Liver (tissue), 8 donors: ENCODE measurements at regions not wholly inside any gene's neighbourhood (a gene's known extent, or its start where the extent isn't known, plus 50 kb on each side); places are given as distances from the start of the nearest gene placed in this dataset.

ENCODE experiments used
- DNase-seq: peaks from one replicate; pipeline ENCODE4 v3.0.0-alpha.2; 2017; ENCODE audit warnings: low spot score
- H3K27ac ChIP-seq, 2 donors: one replicate each; pipeline ENCODE4 v1.7.0; 2013; ENCODE audit warnings: inconsistent platforms in 2 of 2, low read length in 2 of 2, control low read depth in 1 of 2, low read depth in 1 of 2, mild to moderate bottlenecking in 1 of 2
- H3K27me3 ChIP-seq, 4 donors: one replicate each; pipeline versions ENCODE4 v1.6.1 to v1.7.0; 2013; ENCODE audit warnings: low read length in 3 of 4, inconsistent platforms in 1 of 4, mild to moderate bottlenecking in 1 of 4, moderate library complexity in 1 of 4; ENCODE audit not compliant: control insufficient read depth in 4 of 4, insufficient read depth in 4 of 4
- H3K36me3 ChIP-seq, 4 donors: one replicate each; pipeline versions ENCODE4 v1.6.1 to v1.7.0; 2013; ENCODE audit warnings: low read length in 3 of 4, mild to moderate bottlenecking in 3 of 4, low read depth in 1 of 4, moderate library complexity in 1 of 4; ENCODE audit not compliant: control insufficient read depth in 4 of 4, insufficient read depth in 3 of 4
- H3K4me1 ChIP-seq, 4 donors: one replicate each; pipeline versions ENCODE4 v1.6.1 to v1.7.0; 2013; ENCODE audit warnings: low read length in 3 of 4, mild to moderate bottlenecking in 3 of 4, moderate library complexity in 1 of 4; ENCODE audit not compliant: control insufficient read depth in 4 of 4, insufficient read depth in 4 of 4
- H3K4me3 ChIP-seq, 3 donors: one replicate each; pipeline versions ENCODE4 v1.6.1 to v1.7.0; 2013; ENCODE audit warnings: low read length in 3 of 3, control low read depth in 1 of 3, low read depth in 1 of 3, mild to moderate bottlenecking in 1 of 3
- H3K9ac ChIP-seq, 2 donors: one replicate each; pipeline ENCODE4 v1.7.0; 2013; ENCODE audit warnings: low read length in 2 of 2, mild to moderate bottlenecking in 2 of 2, moderate library complexity in 2 of 2, control low read depth in 1 of 2, low read depth in 1 of 2
- H3K9me3 ChIP-seq, 4 donors: one replicate each; pipeline versions ENCODE4 v1.6.1 to v1.7.0; 2013; ENCODE audit warnings: low read length in 3 of 4; ENCODE audit not compliant: control insufficient read depth in 4 of 4
- ATF3 ChIP-seq: IDR thresholded peaks from 2 replicates; pipeline ENCODE4 v1.6.1; 2016; ENCODE audit warnings: antibody characterized with exemption
- CTCF ChIP-seq: fragments of 150-350 bp; IDR thresholded peaks from 2 replicates; pipeline ENCODE4 v1.5.1; 2017; ENCODE audit warnings: improper control_type of control experiment, low read depth, low read length; ENCODE audit not compliant: missing input control
- EGR1 ChIP-seq, 2 donors: IDR thresholded peaks; 2 replicates each; pipeline ENCODE4 v1.6.1; 2016 to 2018; ENCODE audit warnings: antibody characterized with exemption in 2 of 2, low read depth in 2 of 2
- FOXA1 ChIP-seq: IDR thresholded peaks from 2 replicates; pipeline ENCODE4 v1.6.1; 2016; ENCODE audit warnings: antibody characterized with exemption
- FOXA2 ChIP-seq: IDR thresholded peaks from 2 replicates; pipeline ENCODE4 v1.6.1; 2016; ENCODE audit warnings: antibody characterized with exemption
- GABPA ChIP-seq, 2 donors: IDR thresholded peaks in 1 of 2; conservative IDR thresholded peaks in 1 of 2; 2 replicates each; pipeline ENCODE4 v1.6.1; 2016; ENCODE audit warnings: antibody characterized with exemption in 2 of 2, mild to moderate bottlenecking in 1 of 2, moderate library complexity in 1 of 2
- HNF4A ChIP-seq, 2 donors: conservative IDR thresholded peaks; 2 replicates each; pipeline ENCODE4 v1.6.1; 2016; ENCODE audit warnings: antibody characterized with exemption in 2 of 2, mild to moderate bottlenecking in 2 of 2
- HNF4G ChIP-seq: IDR thresholded peaks from 2 replicates; pipeline ENCODE4 v1.6.1; 2016; ENCODE audit warnings: antibody characterized with exemption
- JUND ChIP-seq, 2 donors: IDR thresholded peaks; 2 replicates each; pipeline ENCODE4 v1.6.1; 2016; ENCODE audit warnings: antibody characterized with exemption in 2 of 2
- NR2F2 ChIP-seq: IDR thresholded peaks from 2 replicates; pipeline ENCODE4 v1.6.1; 2016; ENCODE audit warnings: antibody characterized with exemption
- RAD21 ChIP-seq, 2 donors: IDR thresholded peaks; 2 replicates each; pipeline ENCODE4 v1.6.1; 2016; ENCODE audit warnings: antibody characterized with exemption in 2 of 2, mild to moderate bottlenecking in 2 of 2
- RXRA ChIP-seq, 2 donors: IDR thresholded peaks; 2 replicates each; pipeline ENCODE4 v1.6.1; 2017 to 2018; ENCODE audit warnings: antibody characterized with exemption in 2 of 2, mild to moderate bottlenecking in 1 of 2
- SP1 ChIP-seq: IDR thresholded peaks from 2 replicates; pipeline ENCODE4 v1.6.1; 2018; ENCODE audit warnings: antibody characterized with exemption, mild to moderate bottlenecking
- TAF1 ChIP-seq: conservative IDR thresholded peaks from 2 replicates; pipeline ENCODE4 v1.6.1; 2016; ENCODE audit warnings: antibody characterized with exemption, mild to moderate bottlenecking
- YY1 ChIP-seq: IDR thresholded peaks from 2 replicates; pipeline ENCODE4 v1.6.1; 2016; ENCODE audit warnings: antibody characterized with exemption, mild to moderate bottlenecking
- WGBS: extraction: QIAGEN DNeasy Blood & Tissue Kit; methylation state at CpG from one replicate; pipeline ENCODE4 v1.1.7; 2013; 5-methylcytosine and 5-hydroxymethylcytosine counted together
- TF ChIP-seq, protein P1 (sequence below): IDR thresholded peaks from 2 replicates; pipeline ENCODE4 v1.6.1; 2016; ENCODE audit warnings: antibody characterized with exemption
- TF ChIP-seq, protein P2 (sequence below): IDR thresholded peaks from 2 replicates; pipeline ENCODE4 v1.6.1; 2016; ENCODE audit warnings: antibody characterized with exemption, mild to moderate bottlenecking
- TF ChIP-seq, protein P3 (sequence below): IDR thresholded peaks from 2 replicates; pipeline ENCODE4 v1.6.1; 2016; ENCODE audit warnings: antibody characterized with exemption
- donor health status: healthy.
- donor health status: healthy.
- donor health status: healthy.
- donor health status: healthy.
- donor health status: healthy.

DNA sequence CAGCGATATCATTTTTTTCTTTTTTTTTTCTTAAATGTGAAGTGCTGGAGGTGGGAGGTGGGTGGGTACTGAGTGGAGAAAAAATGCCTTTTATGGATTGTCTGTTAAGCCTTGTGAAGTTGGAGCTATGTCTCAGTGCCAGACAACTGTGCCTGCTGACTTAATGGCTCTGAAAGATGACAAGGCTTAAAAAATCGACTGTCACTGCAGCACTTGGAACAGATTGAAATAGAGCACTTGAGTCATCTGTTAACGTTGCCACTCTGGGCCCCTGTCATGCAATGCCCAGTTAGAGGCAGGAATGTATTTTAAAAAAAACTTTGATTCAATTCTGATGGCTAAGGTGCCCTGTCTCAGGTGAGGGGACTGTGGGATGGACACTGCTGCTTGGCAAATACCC is 108.2 kb upstream of the HS3ST2 start:
- no peak overlapping the region for H3K27ac ChIP-seq
- 62% methylated on average over 3 of the region's 3 CpGs for WGBS
- H3K9ac ChIP-seq, result no peak overlapping the region
- TF ChIP-seq HNF4G, result no peak
- no peak for TF ChIP-seq JUND (IDR thresholded peaks at IDR 0.05)
- TF ChIP-seq ATF3, result no peak
- TF ChIP-seq SP1, result no peak
- TF ChIP-seq CTCF, result no peak
- TF ChIP-seq, protein P1, sequence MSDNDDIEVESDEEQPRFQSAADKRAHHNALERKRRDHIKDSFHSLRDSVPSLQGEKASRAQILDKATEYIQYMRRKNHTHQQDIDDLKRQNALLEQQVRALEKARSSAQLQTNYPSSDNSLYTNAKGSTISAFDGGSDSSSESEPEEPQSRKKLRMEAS, result no peak
- no peak for TF ChIP-seq HNF4A (conservative IDR thresholded peaks at IDR 0.05)
- no peak for TF ChIP-seq RXRA (IDR thresholded peaks at IDR 0.05)
- no peak for TF ChIP-seq RAD21 (IDR thresholded peaks at IDR 0.05)
- no peak for TF ChIP-seq YY1
- no peak for TF ChIP-seq FOXA1
- TF ChIP-seq TAF1, result no peak
- TF ChIP-seq GABPA (IDR thresholded peaks at IDR 0.05 in 1 of 2, conservative IDR thresholded peaks at IDR 0.05 in 1 of 2), result no peak
- TF ChIP-seq, protein P2, sequence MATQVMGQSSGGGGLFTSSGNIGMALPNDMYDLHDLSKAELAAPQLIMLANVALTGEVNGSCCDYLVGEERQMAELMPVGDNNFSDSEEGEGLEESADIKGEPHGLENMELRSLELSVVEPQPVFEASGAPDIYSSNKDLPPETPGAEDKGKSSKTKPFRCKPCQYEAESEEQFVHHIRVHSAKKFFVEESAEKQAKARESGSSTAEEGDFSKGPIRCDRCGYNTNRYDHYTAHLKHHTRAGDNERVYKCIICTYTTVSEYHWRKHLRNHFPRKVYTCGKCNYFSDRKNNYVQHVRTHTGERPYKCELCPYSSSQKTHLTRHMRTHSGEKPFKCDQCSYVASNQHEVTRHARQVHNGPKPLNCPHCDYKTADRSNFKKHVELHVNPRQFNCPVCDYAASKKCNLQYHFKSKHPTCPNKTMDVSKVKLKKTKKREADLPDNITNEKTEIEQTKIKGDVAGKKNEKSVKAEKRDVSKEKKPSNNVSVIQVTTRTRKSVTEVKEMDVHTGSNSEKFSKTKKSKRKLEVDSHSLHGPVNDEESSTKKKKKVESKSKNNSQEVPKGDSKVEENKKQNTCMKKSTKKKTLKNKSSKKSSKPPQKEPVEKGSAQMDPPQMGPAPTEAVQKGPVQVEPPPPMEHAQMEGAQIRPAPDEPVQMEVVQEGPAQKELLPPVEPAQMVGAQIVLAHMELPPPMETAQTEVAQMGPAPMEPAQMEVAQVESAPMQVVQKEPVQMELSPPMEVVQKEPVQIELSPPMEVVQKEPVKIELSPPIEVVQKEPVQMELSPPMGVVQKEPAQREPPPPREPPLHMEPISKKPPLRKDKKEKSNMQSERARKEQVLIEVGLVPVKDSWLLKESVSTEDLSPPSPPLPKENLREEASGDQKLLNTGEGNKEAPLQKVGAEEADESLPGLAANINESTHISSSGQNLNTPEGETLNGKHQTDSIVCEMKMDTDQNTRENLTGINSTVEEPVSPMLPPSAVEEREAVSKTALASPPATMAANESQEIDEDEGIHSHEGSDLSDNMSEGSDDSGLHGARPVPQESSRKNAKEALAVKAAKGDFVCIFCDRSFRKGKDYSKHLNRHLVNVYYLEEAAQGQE, result no peak
- TF ChIP-seq EGR1 (IDR thresholded peaks at IDR 0.05; ENCODE audit: low read depth in 2 of 2), result no peak
- no peak for TF ChIP-seq FOXA2
- TF ChIP-seq NR2F2, result no peak
- TF ChIP-seq, protein P3, sequence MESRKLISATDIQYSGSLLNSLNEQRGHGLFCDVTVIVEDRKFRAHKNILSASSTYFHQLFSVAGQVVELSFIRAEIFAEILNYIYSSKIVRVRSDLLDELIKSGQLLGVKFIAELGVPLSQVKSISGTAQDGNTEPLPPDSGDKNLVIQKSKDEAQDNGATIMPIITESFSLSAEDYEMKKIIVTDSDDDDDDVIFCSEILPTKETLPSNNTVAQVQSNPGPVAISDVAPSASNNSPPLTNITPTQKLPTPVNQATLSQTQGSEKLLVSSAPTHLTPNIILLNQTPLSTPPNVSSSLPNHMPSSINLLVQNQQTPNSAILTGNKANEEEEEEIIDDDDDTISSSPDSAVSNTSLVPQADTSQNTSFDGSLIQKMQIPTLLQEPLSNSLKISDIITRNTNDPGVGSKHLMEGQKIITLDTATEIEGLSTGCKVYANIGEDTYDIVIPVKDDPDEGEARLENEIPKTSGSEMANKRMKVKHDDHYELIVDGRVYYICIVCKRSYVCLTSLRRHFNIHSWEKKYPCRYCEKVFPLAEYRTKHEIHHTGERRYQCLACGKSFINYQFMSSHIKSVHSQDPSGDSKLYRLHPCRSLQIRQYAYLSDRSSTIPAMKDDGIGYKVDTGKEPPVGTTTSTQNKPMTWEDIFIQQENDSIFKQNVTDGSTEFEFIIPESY, result no peak
- H3K9me3 ChIP-seq, result no peaks in the 10 kb centered on the region
- peaks cover 0 to 7% (median 1%) of the 10 kb centered on the region in 4 donors for H3K27me3 ChIP-seq
- no peak overlapping the region for H3K4me3 ChIP-seq
- no peaks in the 10 kb centered on the region for H3K4me1 ChIP-seq
- no peaks in the 10 kb centered on the region for H3K36me3 ChIP-seq
- DNase-seq, result no peak
